HG03342 (cell line): ENCODE measurements at regions not wholly inside any gene's neighbourhood (a gene's known extent, or its start where the extent isn't known, plus 50 kb on each side); places are given as distances from the start of the nearest gene placed in this dataset.

Experiments
- ATAC-seq: cut with Tn5 transposase; IDR thresholded peaks from one replicate; pipeline ENCODE4 v1.9.1; 2021; ENCODE audit warnings: mild to moderate bottlenecking, moderate library complexity; ENCODE audit not compliant: unreplicated experiment

DNA sequence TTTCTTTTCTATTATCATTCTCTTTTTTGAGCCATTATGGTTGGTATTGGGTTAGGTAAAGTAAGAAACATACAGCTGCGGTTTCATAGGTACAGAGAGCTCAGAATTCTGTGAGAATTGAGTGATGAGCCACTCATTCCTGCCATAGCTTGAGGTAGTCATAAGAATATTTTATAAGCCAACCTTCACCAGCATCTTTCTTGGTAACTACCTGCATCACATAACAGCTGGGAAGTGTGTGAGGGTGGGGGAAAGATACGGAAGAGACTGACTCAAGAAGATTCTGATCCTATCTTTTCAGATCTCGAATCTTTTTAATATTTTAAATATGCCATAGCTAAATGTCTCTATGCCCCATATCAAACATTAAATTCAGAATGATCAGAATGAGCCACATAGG is 313.8 kb upstream of the DDX18 start:
- no peak for ATAC-seq

DNA sequence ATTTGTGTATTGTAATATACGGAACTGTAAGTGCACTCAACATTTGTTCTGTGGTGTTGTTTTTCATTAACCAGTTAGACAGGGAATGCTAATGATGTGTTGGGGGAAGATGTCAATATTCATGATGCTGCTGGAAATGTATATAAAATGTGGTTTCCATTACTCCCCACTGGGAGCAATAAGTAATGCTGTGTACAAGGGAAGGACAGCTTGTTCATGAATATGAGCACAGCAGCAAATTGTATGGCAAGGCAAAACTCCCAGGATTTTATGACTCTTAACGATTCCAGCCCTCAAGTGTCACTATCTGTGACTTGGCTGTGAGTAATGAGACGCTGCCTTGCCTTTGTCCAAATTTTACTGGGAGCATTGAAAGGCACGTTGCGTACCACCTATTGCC is 312.4 kb upstream of the DDX18 start:
- ATAC-seq: no peak

DNA sequence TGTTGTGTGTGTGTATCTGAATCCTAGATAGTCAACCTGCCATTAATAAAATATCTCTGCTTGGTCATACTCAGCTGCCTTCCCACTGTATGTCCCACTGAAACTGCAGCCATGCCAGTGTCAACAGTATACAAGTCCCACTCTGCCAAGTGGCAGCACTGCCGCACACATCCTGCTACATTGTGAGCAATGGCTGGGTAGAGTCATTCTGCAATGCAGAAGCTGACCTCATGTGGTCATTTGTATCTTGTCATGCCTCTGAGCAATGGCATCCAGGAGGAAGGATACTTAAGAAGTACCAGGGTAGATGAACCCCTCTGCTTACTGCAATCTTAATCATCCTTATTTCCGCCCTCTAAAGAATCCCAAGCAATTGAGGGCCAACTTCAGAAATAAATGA is 302.2 kb upstream of the DDX18 start:
- no peak for ATAC-seq

DNA sequence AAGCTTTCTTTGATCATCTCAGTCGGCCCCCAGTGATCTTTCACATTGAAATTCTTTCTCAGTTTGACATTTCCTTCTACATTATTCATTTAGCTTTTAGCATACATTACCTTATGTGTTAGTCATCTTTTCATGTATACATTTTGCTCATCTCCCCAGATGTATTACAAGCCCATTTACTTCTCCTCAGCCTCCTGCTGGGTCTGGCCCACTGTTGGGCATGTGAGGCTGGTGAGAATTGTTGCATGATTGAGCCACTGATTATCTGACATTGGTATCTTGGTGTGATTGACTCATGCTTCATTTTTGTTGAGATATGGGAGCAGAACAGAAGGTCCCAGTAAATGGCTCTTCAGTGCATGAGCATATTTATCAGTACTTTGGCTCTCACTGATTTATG is 300.1 kb upstream of the DDX18 start:
- ATAC-seq: no peak

DNA sequence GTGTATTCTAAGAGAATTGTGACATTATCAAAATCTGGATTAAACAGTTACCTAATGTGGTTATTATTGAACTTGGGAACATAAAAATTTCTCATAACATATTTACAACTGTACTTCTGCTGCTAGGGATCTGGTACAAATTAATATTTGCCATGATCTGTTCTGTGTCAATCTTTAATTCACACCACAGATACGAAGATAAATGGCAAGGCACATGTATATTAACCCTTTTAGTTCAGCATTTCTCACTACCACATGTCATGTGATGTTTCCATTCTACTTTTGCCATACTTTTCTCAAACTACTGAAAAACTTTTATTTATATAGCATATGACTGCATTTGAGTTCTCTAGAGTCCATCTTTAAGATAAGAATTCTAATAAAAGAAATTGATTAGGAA is 295.3 kb upstream of the DDX18 start:
- ATAC-seq: no peak

DNA sequence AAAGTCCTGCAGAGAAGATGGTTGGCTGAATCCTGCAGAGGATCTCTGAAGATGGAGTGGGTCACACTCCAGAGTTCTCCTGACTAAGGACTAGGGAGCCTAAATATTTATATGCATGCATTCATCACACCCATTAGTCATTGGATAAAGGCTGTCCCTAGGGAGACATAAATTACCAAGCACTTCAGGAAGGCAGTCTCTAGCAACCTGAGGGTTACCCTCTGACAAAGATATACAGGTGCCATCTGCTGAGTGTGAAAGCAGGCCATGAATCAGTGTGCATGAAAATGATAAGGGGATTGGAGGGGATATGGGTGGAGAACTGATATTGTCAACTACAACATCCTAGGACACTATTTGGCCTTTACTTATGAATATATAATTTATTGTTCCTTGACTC is 294.8 kb upstream of the DDX18 start:
- no peak for ATAC-seq

DNA sequence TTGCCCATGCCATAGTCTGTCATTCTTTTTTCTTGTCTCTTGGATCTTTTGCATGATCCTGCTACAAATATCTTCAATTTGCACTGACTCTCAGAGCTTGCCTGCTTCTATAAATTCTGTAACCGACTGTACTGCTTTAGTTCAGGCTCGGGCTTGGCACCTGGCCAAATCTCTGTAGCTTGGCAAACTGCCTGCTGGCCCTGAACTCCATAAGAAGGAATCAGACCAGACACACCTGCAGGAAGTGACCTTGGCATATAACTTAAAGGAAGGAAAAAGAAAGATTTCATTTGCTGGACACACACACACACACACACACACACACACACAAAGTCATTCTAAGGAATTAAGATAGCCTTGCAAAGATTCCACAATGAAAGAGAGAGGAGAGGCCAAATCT is 291.2 kb upstream of the DDX18 start:
- ATAC-seq: no peak

DNA sequence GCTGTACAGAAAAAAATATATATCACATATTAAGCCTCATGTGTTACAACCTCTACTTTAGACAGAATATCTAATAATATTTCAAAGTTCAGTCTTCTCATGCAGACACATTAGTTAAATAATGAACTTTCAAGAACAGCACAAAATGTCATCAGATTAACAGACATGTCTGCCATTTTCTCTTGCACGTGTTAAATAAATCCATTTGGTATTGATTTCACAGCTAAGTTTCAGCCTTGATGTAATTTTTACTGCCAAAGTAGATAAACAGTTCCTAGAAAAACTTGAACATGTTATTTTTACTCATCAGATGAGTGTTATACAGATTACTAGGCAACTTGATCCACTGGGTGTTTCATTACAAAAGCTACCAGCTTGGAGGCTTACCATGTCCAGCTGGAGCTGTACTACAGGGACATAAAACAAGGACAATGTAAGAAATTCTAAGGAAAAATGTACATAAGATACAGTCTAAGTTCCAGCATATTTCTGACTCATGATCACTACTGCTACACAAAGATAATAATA is 290.7 kb upstream of the DDX18 start:
- no peak for ATAC-seq

DNA sequence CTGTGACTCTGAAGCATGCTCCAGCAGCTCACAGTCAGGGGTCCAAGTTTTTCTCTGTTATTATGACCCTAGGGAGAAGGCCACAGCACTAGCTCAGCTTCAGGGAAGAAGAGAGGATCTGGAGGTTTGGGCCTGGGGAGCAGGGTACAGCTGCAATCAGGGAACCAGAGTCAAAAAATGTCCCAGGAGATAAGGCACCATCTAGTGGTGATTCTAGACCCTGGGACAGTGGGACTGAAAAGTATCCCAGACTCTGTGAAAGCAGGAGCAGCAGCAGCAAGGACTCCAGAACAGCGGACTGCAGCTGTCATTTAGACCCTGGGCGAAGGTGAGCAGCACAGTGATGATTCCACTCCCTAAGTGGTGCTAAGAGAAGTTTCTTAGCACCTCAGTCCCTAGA is 278.4 kb upstream of the DDX18 start:
- no peak for ATAC-seq

DNA sequence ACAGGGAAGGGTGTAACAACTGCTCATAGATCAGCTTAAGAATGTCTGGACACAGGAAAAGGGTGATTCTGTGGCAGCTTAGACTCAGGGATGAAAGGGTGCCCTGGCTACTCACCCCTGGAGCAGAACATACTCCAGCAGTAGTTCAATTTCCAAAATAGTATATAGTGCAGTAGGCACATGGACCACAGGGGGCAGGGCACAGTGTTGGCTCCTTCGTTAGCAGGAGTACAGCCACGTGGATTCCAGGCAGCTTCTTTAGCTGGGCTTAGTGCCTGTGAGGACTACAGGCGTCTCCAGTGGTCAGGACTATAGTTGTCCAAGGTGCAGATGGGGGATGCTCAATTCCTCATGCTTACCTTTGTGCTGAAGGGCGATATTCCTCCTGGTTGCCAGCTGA is 277.5 kb upstream of the DDX18 start:
- ATAC-seq: no peak

DNA sequence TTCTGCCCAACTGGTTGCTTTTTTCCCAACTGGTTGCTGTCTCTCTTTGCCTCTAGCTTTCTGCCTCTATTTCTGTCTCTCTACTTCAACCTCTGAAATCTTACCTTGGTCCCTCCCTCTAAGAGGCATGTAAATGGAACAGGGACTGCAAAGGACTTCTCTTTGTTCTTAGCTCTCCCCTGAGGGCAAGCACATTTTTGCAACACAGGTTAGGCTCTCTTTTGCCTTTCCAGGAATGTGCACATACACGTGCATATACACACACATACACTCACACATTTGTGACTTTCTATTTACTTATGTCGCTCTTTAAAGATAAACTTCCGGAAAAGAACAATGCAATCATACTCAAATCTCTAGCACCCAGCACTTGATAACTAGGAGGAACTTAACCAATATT is 262.6 kb upstream of the DDX18 start:
- no peak for ATAC-seq

DNA sequence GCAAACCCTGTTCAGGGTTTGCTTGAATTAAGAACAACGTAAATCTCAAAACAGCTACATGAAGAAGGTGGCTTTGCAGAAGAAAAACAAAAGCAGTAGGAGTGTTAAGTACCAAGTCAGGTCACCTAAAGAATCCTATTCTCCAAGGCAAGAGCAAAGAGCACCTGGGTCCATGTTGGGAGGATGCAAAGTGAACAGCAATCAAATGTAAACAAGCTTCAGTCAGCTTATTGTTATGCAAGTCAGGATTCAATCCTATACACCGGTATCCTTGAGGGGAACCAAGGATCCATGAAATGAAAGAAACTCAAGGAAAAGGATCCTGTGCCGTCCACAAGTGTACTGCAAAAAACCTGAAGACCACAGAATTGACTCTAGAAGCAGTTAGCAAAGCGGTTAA is 261.0 kb upstream of the DDX18 start:
- ATAC-seq: no peak

DNA sequence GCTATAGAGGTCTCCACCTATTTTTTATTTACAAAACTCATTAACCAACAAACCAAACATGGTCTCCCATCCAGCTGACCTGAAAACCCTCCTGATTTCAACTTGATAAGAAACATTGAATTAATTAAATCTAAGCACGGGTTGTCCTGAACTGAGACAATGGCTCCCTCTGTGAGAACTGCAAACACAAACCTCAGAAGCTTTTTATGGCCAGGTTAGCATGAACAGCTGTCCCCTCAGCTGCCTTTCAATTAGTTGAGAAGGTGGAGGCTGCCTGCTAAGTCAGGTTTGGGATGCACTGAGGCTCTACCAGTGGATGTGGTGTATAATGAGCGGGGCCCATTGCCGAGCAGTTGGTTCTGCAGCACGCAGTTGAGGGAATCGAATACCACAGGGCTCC is 258.5 kb upstream of the DDX18 start:
- ATAC-seq: no peak

DNA sequence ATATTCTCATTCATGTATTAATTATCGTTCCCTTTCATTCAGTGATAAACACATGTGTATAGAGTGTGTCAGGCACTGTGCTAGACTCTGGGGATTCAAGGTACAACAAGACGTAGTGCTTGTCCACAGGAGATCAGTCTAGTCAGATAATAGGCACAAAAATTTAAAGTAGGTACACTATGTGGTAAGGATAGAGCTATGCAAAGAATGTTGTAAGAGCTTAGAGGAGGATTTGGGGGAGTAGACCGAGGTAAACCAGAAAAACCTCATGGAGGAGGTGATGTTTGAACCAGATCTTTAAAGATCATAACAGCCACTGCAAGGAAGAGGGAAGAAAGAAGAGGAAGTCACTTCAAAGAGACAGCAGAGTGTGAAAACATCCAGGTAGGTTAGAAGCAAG is 256.9 kb upstream of the DDX18 start:
- ATAC-seq: no peak

DNA sequence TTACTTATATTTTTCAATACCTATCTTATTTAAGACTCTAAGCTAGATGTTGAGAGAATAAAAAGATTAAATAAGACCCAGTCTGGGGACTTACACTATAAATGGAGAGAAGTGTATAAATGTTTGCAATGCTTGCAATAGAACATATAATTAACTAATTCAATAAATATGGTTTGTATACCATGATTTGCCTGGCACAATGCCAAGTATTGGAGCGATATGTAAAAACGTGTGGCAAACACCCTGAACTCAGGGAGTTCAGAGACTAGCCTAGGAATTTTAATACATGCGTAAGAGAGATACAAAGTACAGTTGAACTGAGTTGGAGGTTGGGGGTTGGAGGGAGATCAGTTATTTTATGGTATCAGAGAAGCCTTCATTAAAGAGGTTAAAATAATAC is 251.8 kb upstream of the DDX18 start:
- ATAC-seq: no peak

DNA sequence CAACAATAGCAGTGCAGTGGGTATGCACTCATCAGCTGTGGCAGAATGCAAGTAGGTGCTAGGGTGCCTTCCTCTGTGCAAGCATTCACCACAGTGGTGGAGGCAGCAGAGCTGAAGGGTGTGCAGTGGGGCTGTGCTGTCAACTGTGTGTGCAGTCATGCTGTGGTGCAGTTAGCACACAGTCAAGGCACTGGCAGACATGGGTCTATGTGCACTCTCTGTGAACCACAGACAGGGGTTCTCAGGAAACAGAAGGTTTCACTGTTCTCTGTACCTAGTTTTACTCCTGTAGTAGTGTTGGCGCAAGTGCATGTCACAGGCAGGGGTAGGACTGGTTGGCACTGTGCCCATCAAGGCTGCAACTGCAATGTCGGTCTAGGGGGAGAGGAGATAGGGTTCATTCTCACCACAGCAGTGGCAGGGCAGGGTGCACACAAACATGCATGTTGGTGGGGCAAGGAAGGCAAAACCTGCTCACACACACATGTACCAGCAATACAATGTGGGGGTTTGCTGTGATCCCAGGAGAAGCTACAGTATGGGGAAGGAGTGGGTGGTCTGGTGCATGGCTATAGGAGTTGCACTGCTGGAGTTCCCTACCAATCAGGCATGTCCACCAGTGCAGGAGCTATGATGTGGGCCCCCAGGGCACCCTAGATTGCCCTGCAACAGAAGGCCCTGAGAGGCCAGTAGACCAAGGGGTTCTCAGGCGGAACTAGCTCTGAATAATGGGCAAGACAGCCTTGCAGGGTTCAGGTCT is 242.7 kb upstream of the DDX18 start:
- no peak for ATAC-seq

DNA sequence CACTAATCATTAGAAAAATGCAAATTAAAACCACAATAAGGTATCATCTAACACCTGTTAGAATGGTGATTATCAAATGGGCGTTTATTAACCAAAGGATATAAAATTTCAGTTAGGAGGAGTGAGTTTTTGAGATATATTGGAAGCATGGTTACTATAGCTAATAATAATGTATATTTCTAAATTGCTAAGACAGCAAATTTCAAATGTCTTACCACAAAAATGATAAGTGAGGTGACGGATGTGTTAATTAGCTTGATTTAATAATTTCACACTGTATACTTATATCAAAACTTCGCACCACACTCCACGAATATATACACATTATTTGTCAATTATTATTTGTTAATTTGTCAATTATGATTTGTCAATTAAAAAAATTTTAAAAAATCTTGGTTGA is 227.2 kb upstream of the DDX18 start:
- no peak for ATAC-seq

DNA sequence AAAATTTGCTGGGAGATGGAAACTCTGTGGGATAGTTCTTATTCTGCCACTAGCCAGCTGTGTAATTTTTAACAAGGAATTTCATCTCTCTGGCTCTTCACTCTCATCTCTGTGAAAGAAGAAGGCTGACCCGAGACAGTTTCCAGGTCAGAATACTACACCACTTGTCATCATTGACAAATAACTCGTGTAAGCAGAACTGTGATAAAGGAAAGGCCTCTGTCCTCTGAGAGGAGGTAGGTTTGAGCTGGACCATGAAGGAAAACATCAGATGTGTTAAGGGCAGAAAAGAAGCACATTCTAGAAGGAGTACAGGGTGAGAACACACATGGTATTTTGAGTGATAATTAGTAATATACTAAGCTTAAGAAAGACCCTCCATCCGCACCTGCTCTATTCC is 211.4 kb upstream of the DDX18 start:
- no peak for ATAC-seq

DNA sequence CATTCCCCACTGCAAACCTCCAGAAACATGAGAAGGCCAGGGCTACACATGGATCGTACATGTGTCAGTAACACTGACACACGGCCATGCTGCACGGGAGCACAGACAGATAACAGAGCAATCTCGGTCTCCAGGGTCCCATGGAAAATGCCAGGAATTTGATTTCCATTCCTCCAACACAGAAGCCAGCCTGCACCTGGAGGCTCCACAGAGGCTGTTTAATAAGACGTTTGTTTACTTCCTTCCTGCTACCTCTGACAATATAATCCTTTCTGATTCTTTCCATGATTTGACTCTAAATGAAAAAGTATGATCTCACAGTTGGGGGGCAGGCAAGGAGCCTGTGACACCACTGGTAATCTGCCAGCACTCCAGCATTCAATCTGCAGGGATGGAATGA is 210.9 kb upstream of the DDX18 start:
- no peak for ATAC-seq

DNA sequence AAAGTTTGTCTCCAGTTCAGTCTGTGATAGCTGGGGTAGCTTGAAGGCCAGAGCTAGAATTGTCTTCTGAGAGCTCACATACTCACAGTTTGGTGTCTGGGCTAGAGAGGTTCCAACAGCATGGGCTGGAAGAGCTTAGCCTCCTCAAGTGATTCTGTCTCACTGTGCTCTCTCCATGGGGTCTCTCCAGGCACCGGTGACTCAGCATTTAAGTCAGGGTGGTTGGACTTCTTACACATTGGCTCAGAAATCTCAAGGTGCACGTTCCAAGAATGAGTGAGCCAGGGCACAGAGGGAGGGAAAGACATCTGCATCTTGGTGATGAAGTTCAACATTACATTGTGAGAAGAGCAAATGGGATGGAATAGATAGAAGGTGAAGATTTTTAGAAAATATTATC is 207.3 kb upstream of the DDX18 start:
- ATAC-seq: no peak

DNA sequence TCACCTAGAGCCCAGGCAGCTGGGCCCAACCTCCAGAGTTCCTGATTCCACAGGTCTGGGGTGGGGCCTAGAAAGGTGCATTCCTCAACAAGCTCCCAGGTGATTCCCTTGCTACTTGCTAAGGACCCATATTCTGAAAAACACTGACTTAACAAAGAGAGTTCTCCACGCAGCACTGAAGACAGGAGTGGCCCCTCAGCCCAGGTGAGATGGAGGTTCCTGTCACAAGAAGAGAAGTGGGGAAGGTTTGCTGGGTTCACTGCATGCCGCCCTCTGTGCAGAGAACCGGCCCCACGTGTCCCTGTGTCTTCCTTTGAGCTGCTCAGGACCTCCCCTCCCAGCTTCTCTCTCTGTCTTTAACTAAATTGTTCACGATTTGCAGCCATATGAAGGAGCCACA is 201.4 kb upstream of the DDX18 start:
- ATAC-seq: no peak

DNA sequence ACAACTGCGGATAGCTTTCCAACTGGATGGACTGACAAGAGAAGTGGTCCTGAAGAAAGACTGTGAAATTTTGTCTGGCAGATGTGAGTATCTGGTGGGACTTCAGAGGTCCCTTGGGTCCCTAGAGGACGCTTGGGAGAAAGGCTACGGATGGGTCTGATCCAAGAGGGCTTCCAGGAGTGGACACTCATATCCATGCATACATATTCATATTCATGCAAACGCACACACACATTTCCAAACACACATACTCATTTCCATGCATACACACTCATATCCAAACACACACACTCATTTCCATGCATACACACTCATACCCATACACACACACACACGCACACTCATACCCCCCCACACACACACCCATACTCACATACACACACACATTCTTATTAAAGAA is 200.2 kb upstream of the DDX18 start:
- no peak for ATAC-seq

DNA sequence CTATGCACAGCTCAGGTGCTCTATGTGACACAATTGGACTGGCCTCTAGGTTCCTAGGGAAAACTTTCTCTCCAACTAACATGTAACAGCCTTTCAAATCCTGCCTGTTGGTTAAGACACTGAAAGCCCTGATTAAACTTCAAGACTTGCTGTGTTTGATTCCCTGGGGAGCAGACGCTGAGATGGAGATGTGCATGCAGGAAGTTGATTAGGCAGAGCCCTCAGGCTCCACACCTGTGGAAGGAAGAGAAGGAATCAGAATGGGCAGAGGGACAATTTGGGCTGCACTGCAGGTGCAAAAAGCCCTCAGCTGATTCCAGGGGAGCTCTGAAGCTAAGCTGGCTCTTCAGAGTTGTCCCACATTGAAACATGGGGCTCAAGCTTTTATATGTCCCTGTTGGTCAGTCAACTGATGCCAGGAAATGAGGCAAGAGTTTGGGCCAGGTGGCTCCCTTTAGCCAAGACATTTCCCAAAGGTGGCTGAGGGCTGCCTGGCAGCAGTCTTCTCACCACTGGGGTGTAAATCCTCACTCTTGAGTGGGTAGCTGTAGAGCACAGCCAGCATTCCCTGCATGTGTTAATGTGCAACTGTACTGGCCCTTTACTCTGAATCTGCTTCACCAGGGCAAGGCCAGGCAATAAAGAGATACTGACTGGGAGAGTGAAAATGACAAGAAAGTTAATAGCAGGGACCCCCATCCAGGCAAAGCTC is 199.5 kb upstream of the DDX18 start:
- no peak for ATAC-seq
